22Rv1 (cell line): ENCODE measurements at regions not wholly inside any gene's neighbourhood (a gene's known extent, or its start where the extent isn't known, plus 50 kb on each side); places are given as distances from the start of the nearest gene placed in this dataset.

Experiments
- CTCF ChIP-seq: fragments of 450-650 bp; IDR thresholded peaks from 2 replicates; pipeline ENCODE4 v1.5.1; 2017; ENCODE audit warnings: mild to moderate bottlenecking
- ZFX ChIP-seq: fragments of 450-650 bp; IDR thresholded peaks from 2 replicates; pipeline ENCODE4 v1.6.1; 2017; ENCODE audit warnings: antibody characterized with exemption, borderline replicate concordance

GRCh38 chr13:54975676-54976075, 1947.1 kb downstream of the OLFM4 start:
- TF ChIP-seq CTCF (no peak), ZFX (no peak)
